MV-4-11 (cell line): ENCODE measurements at regions not wholly inside any gene's neighbourhood (a gene's known extent, or its start where the extent isn't known, plus 50 kb on each side); places are given as distances from the start of the nearest gene placed in this dataset.
"Not testable (repeated sequence)": the region's sequence is repeated elsewhere in the genome, so short reads cannot be mapped to it uniquely, and the experiment has no call there.

ENCODE experiments used
- DNase-seq: peaks from one replicate; lab custom pipeline; 2025; lab: John Stamatoyannopoulos, UW

DNA sequence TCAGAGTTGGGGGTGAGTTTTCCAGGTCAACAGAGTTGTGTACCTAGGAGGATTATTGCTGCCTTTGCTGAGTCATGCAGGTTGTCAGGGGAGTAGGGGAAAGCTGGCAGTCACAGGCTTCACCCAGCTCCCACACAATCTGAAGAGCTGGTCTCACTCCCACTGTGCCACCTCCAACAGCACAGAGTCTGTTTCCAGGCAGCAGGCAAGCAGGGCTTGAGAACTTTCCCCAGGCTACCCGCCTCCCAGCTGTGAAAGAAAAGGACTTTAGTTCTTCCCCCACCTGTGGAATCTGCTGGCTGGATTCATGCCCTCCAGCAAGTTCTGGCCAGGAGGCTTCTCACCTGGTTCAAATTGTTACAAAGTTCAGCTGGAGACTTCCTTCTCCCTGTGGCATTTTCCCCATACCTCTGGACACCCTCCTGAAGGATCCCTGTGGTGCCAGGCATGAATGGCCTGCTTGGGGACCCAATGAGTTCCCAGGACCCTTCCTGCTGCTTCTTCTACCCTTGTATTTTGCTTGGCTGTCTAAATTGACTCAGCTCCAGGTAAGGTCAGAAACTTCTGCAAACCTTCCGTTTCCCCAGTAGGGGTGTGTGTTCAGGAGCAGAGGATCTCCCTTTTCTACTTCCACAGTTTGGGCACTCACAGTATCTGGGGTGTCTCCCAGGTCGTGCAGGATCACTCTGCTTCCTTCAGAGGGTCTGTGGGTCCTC is 378.1 kb upstream of the MAN1A1 start:
- DNase-seq: no peak

DNA sequence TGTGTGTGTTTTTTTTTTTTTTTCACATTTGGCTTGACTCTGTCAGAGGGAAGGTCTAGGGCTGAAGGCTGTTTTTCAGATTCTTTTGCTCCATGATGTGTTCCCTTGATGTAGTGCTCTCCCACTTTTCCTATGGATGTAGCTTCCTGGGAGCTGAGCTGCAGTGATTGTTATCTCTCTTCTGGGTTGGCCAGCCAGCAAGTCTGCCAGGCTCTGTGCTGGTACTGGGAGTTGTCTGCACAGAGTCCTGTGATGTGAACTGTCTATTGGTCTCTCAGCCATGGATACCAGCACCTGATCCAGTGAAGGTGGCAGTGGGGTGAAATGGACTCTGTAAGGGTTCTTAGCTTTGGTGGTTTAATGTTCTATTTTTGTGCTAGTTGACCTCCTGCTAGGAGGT is 377.4 kb upstream of the MAN1A1 start:
- DNase-seq: not testable (repeated sequence)

DNA sequence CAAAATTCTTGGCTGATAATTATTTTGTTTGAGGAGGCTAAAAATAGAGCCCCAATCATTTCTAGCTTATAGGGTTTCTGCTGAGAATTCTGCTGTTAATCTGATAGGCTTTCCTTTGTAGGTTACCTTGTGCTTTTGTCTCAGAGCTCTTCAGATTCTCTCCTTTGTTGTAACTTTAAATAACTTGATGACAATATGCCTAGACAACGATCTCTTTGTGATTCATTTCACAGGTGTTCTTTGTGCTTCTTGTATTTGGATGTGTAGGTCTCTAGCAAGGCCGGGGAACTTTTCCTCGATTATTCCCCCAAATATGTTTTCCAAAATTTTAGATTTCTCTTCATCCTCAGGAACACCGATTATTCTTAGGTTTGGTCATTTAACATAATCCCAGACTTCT is 376.5 kb upstream of the MAN1A1 start:
- no peak for DNase-seq

DNA sequence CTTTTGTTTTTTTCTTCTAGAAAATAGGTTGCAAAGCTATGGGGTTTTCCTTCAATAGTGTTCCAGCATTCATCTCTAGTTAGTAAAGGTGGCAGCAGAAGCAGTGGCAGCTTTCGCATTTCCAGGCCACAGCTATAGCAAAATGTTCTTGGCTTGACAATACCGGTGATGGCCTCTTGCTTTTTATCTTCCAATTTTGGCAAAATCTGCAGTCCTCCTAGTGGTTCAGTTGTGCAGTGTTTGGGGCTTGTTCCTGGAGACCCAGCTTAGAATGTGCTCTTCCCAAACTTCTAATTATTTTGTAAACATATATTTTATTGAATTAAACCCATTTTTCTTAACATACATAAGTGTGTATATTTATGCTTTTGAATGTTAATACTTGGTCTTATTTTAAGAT is 370.6 kb upstream of the MAN1A1 start:
- DNase-seq: no peak

DNA sequence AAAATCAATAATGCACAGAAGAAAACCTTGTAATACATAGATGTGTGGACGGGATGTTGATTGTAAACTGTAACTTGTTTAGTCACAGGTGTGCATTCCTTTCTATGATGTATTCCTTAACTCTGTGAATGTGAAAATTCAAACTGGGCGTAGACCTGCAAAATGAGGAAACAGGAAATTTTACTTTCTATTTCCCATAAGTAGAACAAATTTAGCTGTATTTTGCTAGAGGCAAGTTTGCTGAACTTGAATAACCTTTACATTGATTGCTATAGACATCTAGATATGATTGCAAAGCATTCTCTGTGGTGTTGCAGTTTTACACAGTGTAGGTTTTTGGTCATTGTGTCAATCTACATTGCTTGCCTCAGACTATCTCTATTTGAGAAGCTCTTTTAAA is 368.4 kb upstream of the MAN1A1 start:
- DNase-seq: peak; percentile 5

DNA sequence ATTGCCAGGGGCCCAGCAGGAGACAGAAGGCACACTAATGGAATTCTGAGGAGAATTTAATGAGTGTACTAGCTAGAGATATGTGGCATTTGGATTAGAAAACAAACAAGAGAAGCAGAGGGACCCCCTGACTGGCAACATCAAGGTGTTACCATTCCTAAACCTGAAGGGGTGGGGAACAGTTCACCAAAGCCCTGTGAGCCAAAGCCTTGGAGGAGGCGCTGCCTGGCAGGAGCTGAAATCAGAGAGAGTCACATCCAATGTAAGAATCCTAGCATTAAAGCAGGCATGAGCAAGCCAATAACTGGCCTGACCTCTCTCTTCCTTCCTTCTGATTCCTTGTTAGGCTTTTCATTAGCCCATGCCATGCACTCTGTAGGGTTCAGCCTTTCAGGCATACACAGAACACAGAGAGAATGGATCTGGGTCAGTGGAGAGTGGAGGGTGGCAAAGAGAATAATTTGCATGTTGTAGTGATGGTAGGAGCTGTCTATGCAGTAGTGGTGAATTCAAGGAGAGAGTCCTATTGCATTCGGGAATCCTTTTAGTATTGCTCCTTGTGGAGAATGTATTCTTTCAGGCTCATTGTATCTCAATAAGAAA is 367.2 kb upstream of the MAN1A1 start:
- DNase-seq: no peak

DNA sequence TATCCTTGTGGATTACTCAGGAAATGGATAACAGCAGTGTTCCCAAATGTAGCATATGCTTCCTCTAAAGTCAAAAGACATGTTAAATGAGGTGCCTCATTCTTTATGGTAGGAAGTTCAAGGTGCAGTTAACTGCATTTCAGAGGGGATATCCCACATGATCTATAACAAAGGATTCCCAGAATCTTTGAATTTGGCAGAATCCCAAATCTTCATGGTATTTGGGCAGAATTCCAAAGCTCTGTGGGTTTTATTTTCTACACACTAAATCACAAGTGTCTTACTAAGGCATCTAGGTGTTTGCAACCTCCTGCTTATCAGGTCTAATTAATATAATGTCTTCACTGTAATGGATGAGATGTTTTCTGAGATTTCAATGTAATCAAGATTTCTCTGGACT is 364.3 kb upstream of the MAN1A1 start:
- no peak for DNase-seq

DNA sequence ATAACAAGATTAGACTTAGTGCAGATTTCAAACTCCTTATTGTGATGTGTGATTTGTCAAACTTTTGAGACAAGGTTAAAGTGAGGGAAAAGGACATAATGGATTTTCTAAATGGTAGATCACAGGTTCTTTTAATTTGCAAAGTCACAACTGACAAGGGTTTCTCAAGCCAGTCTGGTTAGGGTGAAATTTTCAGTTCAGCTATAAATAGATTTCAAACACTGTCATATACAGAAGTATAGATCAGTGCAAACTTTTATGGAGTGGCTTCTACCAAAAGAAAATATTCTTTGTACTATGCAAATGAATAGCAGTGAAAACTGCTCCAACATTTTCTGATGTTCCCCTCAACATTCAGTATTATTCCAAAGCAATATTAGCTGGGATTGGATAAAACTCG is 337.1 kb upstream of the MAN1A1 start:
- no peak for DNase-seq

DNA sequence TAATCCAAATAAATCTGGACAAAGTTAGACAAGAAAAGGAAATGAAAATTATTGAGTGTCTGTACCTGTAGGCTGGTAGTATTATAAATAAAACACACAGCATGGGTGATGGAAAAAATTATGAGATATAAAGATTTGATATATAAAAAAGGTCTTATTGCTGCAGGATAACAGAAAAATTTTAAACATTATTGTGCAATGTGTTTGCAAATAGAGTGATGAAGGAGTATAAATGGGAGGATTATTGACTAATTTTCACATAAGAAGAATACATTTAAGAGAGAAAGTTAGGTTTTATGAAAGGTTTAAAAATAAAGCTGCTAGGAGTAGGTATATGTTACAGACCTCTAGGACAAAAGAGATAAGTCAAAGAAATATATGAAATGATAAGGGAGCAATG is 336.7 kb upstream of the MAN1A1 start:
- DNase-seq: no peak

DNA sequence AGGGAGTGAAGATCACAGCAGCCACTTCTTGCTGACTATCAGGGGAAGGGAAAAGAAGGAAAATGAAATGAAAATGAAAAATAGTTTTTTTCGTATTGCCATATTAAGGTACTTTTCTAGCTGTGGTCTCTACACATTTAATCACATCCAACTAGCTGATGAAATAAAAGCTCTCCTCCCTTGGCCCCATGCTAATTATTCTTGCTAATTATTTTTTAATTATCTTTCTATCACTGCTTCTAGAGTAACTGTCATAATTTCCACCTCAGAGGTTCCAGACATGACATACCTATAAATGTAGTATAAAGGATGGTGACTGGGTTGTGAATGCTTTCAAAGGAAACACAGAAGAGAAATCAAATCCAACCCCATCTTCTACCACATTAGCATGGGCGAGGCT is 334.1 kb upstream of the MAN1A1 start:
- no peak for DNase-seq

DNA sequence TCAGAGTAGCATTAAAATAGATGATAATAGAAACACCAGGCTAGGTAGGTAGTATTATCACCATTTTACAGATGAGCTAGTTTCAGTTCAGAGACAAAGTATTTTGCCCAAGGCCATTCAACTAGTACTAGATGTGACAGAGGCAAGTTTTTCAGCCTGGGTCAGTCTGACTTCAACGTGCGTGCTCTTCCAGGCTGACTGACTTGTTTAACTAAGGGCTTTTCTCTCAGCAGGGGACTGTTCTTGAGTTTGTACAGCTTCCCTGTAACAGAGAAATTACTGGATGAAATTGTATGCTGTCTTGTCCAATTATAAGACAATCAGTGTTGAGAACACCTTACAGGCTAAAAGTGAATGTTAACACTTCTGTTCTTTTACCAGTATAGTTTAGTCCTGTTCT is 333.5 kb upstream of the MAN1A1 start:
- DNase-seq: no peak

DNA sequence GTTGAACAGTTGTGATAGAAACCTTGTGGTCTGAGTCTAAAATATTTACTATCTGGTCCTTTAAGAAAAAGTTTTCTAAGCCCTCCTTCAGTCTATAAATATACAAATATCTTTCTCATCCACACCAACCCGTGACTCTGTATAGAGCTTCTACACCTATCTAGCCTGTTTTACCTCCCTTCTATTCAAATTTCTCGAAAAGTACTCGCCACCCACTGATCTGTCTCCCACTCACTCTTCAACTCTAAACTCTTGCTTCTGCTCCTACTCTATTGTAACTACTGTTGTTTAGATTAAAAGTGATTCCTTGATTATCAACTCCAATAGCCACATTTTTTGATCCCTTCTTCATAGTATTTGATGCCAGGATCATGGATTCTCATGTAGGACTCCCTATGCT is 329.4 kb upstream of the MAN1A1 start:
- no peak for DNase-seq

DNA sequence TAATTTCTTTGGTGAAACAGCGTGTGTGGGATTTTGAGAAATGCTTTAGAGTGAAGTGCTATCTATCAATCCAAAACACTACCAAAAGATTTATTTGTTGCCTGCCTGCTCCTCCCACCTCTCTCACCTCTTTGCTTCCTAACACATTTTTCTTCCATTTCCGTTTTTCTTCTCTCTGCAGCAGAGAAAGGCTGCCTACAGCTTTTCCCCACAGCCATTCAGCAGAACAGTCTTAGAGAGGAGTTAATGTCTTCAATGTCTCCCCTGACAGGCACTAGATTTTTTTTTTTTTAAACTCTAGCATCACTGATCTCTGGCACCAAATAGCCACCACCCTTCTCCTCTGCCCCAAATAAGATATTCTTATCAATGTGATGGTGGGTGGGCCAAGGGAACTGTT is 327.8 kb upstream of the MAN1A1 start:
- DNase-seq: no peak

DNA sequence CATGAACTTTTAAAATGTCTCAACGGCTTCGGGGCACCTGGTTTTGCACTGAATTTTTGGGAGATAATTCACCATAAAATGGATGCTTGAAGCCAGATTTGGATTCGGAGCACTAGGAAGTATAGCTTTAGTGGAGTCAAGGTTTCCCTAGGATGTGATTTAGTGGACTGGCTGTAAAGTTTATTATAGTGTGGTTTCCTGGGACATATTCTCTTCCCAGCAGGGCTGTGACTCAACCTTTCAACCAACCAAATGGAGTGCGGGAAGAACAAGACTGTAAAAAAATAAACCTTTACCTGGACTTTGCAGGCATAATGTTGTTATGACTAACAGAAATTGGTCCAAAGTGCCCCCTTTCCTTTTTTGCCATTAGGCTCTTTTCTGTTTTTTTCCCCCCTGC is 327.4 kb upstream of the MAN1A1 start:
- no peak for DNase-seq

DNA sequence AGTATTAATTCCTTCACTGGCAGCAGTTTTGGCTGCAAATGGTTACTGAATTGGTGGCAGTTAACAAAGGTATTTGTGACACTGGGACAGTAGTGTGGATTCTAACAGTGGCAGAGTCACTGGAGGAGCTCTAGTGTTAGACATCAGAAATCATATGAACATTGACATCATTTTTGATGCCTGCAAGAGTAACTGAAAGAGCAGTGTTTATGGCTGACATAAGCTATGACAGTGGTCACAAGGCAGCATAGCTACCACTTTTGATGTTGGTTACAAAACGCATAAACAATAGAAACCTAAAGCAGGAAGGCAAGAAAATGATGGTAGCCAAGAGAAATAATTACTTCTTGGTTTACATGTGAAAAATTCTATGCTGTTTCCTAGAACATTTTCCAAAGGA is 326.7 kb upstream of the MAN1A1 start:
- DNase-seq: no peak

DNA sequence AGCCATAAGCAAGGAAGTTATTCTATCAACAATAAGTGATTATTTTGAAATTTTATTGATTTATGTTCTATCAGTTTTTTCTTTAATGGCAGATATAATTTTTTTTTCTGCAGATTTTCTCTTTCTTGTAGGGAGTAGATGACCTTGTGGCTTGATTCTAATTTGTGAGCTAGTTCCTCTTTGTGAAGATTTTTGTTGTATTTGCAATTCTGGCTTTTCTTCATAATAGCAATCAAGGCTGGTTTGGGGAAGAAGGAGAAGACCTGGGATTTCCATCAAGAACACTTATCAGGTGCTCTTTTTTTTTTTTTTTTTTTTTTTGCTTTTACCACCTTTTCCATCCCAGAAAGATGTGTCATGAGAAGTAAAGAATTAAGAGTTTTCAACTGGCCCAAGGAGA is 324.2 kb upstream of the MAN1A1 start:
- DNase-seq: peak; percentile 8

DNA sequence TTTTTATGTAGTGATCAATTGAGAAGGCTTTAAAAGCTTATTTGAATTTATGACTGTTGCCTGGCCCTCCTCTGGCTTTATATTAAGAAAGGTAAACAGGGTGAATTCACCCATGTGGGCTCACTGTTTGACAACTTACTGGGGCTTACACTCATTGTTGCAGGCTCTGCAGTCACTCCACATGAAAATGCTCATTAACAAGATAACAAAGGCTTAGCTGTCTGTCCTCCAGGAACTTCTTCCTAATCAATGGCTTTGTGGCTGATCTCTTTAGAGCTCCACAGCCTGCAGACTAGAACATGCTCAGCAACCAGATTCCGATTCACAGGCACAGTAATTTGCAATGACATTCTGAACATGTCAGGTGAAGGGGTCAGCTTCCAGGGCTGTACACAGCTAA is 323.2 kb upstream of the MAN1A1 start:
- no peak for DNase-seq

DNA sequence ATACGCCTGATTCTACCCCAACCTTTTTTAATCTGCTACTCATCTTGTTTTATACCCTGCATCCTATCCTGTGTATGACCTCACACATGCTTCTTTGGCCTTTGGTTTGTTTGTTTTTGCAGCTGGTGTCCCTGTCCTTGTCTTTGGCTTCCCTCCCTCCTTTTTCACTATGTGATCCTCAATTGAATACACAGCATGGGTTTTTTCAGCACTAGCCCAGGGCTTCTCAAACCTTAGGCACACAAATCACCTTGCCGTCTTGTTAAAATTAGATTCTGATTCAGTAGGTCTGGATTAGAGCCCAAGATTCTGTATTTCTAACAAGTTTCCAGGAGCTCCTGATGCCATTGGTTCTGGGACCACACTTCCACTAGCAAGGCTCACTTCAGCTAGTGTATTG is 321.5 kb upstream of the MAN1A1 start:
- no peak for DNase-seq

DNA sequence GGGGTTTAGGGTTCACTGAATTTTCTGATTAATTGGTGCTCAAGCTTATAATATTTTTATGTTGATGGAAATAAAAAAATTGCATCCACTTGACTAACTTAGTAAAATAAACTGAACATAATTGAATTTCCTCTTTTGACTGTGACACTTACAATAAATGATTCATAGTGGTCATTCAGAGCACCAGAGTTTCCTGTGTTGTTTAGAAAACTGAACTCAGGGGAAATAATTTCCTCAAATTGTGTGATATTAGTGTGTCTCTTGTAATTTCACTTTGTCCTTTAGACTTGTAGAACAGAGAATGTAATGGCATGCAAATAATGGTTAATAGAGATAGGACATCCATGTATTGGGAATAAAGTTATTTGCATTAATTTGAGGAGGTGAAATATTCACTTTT is 319.7 kb upstream of the MAN1A1 start:
- peak; percentile 57 for DNase-seq

DNA sequence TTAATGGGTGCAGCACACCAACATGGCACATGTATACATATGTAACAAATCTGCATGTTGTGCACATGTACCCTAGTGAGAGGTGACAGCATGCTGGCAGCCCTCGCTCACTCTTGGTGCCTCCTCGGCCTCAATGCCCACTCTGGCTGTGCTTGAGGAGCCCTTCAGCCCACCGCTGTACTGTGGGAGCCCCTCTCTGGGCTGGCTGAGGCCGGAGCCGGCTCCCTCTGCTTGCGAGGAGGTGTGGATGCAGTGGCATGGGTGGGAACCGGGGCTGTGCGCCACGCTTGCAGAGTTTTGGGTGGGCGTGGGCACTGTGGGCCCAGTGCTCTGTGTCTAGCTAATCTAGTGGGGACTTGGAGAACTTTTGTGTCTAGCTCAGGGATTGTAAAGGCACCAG is 315.9 kb upstream of the MAN1A1 start:
- DNase-seq: not testable (repeated sequence)

DNA sequence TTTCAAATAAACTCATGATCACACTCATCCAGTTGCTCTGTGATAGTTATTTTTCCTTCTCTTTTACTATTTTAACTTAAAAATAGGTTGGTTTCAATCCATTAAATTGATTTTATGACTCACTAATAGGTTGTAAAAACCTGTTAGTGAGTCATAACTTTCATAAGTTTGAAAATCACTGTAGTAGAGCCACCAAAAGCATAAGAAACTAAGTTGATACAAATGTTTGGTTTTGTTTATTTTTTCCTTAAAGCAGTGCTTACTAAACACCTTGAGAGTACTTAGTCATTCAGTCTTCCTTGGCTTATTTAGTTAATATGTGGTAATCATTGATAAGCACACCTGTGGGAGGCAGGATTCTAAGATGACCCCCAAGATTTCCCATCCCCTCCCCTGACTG is 312.1 kb upstream of the MAN1A1 start:
- DNase-seq: no peak

DNA sequence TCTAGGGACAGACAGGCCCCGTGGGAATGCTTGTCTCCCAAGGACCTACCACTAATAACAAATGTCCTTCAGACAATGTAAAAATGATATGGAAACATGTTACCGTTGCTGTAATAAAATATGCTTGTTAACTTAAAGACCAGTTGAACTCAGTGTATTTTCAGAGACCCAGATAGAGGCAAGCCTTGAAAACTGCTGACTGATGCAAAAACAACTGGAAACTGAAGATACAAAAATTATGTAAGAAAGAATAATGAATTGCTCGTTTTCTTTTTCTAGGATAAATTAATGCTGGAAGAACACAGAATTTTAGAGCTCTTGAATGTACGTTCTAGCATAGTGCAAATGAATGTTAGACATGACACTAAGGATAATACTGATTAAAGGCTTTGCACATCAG is 311.5 kb upstream of the MAN1A1 start:
- DNase-seq: no peak

DNA sequence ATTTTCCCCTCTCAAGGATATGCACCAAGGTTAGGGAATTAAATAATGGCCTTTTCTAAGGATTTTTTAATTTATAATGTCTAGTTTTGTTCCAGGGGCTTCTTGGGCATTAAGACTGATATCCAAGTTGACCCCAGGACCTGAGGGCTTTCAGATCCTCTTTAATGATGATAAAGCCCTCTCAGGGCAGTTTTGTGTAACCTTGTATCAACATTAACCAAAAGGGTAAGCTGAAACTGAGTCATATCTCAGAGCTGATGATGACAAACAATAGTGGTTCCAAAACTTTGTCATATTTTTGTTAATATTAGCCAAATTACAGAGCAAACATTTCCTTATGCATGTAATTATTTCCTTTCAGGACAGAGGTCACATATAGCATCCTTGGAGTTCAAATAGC is 309.4 kb upstream of the MAN1A1 start:
- no peak for DNase-seq

DNA sequence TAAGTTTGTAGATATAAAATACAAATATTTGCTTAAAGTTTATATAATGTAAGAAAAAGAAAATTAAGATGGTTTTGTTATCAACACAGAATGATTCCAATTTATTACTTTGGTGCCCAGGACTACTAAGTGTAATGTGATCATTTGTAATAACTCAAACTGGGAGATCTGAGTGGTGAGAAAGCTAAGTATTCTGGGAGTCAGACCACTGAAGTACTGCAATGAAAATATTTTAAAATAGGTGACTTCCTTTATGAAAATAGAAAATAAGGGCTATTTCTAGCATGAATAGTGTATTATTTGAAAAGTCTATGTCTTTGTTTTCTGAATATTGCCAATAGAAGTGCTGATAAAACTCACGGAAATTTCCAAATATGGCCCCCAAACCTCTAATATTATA is 305.6 kb upstream of the MAN1A1 start:
- DNase-seq: no peak
